Fibroblast of pulmonary artery (primary cell): ENCODE measurements at regions not wholly inside any gene's neighbourhood (a gene's known extent, or its start where the extent isn't known, plus 50 kb on each side); places are given as distances from the start of the nearest gene placed in this dataset.

ENCODE experiments used
- DNase-seq: peaks from one replicate; pipeline ENCODE4 v3.0.0-alpha.2; 2010; ENCODE audit warnings: low read depth
- H3K4me3 ChIP-seq: replicated peaks from 2 replicates; pipeline ENCODE4 v1.5.1; 2011; ENCODE audit warnings: low read depth, mild to moderate bottlenecking, control low read depth, low read length, moderate library complexity
- CTCF ChIP-seq: IDR thresholded peaks from 2 replicates; pipeline ENCODE4 v1.5.1; 2011; ENCODE audit warnings: mild to moderate bottlenecking, control low read depth, low read length, inconsistent platforms; ENCODE audit errors: missing control alignments

- no peak for DNase-seq
- TF ChIP-seq CTCF = no peak
These were observed 292.2 kb downstream of the GABRG1 start for GRCh38 chr4:45831692-45832091.

GRCh38 chr4:45803994-45804393, 319.9 kb downstream of the GABRG1 start:
- H3K4me3 ChIP-seq = no peak overlapping the region
- no peak for DNase-seq
- no peak for TF ChIP-seq CTCF

More at GRCh38 chr4:45831692-45832091, 292.2 kb downstream of the GABRG1 start:
- H3K4me3 ChIP-seq = no peak overlapping the region

- DNase-seq = no peak
- no peak for TF ChIP-seq CTCF
- H3K4me3 ChIP-seq = no peak overlapping the region
These were observed 328.7 kb downstream of the GABRG1 start for GRCh38 chr4:45795135-45795534.

GRCh38 chr4:45778514-45778913, 345.3 kb downstream of the GABRG1 start:
- TF ChIP-seq CTCF = no peak

GRCh38 chr4:45776146-45776545, 347.7 kb downstream of the GABRG1 start:
- no peak for TF ChIP-seq CTCF
- no peak for DNase-seq
- no peak overlapping the region for H3K4me3 ChIP-seq

More at GRCh38 chr4:45778514-45778913, 345.3 kb downstream of the GABRG1 start:
- H3K4me3 ChIP-seq = no peak overlapping the region
- no peak for DNase-seq

GRCh38 chr4:45770958-45771357, 352.9 kb downstream of the GABRG1 start:
- H3K4me3 ChIP-seq = no peak overlapping the region
- no peak for DNase-seq
- no peak for TF ChIP-seq CTCF

- DNase-seq = no peak
- H3K4me3 ChIP-seq = no peak overlapping the region
These were observed 358.3 kb downstream of the GABRG1 start for GRCh38 chr4:45765521-45765920.

More at GRCh38 chr4:45765521-45765920, 358.3 kb downstream of the GABRG1 start:
- TF ChIP-seq CTCF = no peak
